Activated CD4-positive, alpha-beta T cell treated with anti-CD3 and anti-CD28 coated beads for 24 hours (primary cell): ENCODE measurements at regions not wholly inside any gene's neighbourhood (a gene's known extent, or its start where the extent isn't known, plus 50 kb on each side); places are given as distances from the start of the nearest gene placed in this dataset.

Experiments used
- DNase-seq, 2 donors: peaks; one replicate each; pipeline ENCODE4 v3.0.0-alpha.2; 2020; ENCODE audit warnings: low read depth in 2 of 2

- DNase-seq, result no peak
Observed at GRCh38 chr13:105545811-105546210, 989.7 kb downstream of the EFNB2 start.

- DNase-seq, result no peak
Observed at GRCh38 chr13:105543742-105544141, 991.7 kb downstream of the EFNB2 start.

- no peak for DNase-seq
Observed at GRCh38 chr13:105541565-105541964, 993.9 kb downstream of the EFNB2 start.

- no peak for DNase-seq
Observed at GRCh38 chr13:105538346-105538745, 997.1 kb downstream of the EFNB2 start.

- no peak for DNase-seq
Observed at GRCh38 chr13:105537113-105537512, 998.3 kb downstream of the EFNB2 start.

GRCh38 chr13:105530468-105530867 lies 1005.0 kb downstream of the EFNB2 start:
- no peak for DNase-seq

- DNase-seq, result no peak
Observed at GRCh38 chr13:105527127-105527526, 1008.3 kb downstream of the EFNB2 start.

- DNase-seq, result no peak
Observed at GRCh38 chr13:105519771-105520170, 1015.7 kb downstream of the EFNB2 start.

GRCh38 chr13:105518086-105518485 lies 1017.4 kb downstream of the EFNB2 start:
- DNase-seq, result no peak

GRCh38 chr13:105514401-105514800 lies 1021.1 kb downstream of the EFNB2 start:
- DNase-seq, result no peak

GRCh38 chr13:105513448-105513847 lies 1022.0 kb downstream of the EFNB2 start:
- DNase-seq, result no peak

GRCh38 chr13:105509981-105510762 lies 1025.3 kb downstream of the EFNB2 start:
- DNase-seq, result no peak

GRCh38 chr13:105506463-105506862 lies 1029.0 kb downstream of the EFNB2 start:
- DNase-seq, result no peak

- no peak for DNase-seq
Observed at GRCh38 chr13:105502193-105502592, 1033.3 kb downstream of the EFNB2 start.

GRCh38 chr13:105497597-105497996 lies 1037.9 kb downstream of the EFNB2 start:
- no peak for DNase-seq

GRCh38 chr13:105492216-105492615 lies 1043.2 kb downstream of the EFNB2 start:
- DNase-seq, result no peak

- no peak for DNase-seq
Observed at GRCh38 chr13:105491345-105491744, 1044.1 kb downstream of the EFNB2 start.

- no peak for DNase-seq
Observed at GRCh38 chr13:105485081-105485480, 1050.4 kb downstream of the EFNB2 start.

GRCh38 chr13:105474983-105475610 lies 1060.4 kb downstream of the EFNB2 start:
- DNase-seq, result no peak

- no peak for DNase-seq
Observed at GRCh38 chr13:105471673-105472072, 1063.8 kb downstream of the EFNB2 start.

GRCh38 chr13:105466376-105466775 lies 1069.1 kb downstream of the EFNB2 start:
- no peak for DNase-seq

- no peak for DNase-seq
Observed at GRCh38 chr13:105465745-105466144, 1069.7 kb downstream of the EFNB2 start, which contains the start of gene DAOA. Gene DAOA, plus strand, starts transcription at chr13:105466045.

GRCh38 chr13:105465251-105465650 lies 1070.2 kb downstream of the EFNB2 start:
- DNase-seq, result no peak
